Liver (tissue), 7 donors: ENCODE measurements at regions not wholly inside any gene's neighbourhood (a gene's known extent, or its start where the extent isn't known, plus 50 kb on each side); places are given as distances from the start of the nearest gene placed in this dataset.

Experiments used
- DNase-seq: peaks from one replicate; pipeline ENCODE4 v3.0.0-alpha.2; 2017; ENCODE audit warnings: low spot score
- H3K27ac ChIP-seq, 2 donors: one replicate each; pipeline ENCODE4 v1.7.0; 2013; ENCODE audit warnings: inconsistent platforms in 2 of 2, low read length in 2 of 2, control low read depth in 1 of 2, low read depth in 1 of 2, mild to moderate bottlenecking in 1 of 2
- H3K27me3 ChIP-seq, 4 donors: one replicate each; pipeline versions ENCODE4 v1.6.1 to v1.7.0; 2013; ENCODE audit warnings: low read length in 3 of 4, inconsistent platforms in 1 of 4, mild to moderate bottlenecking in 1 of 4, moderate library complexity in 1 of 4; ENCODE audit not compliant: control insufficient read depth in 4 of 4, insufficient read depth in 4 of 4
- H3K36me3 ChIP-seq, 4 donors: one replicate each; pipeline versions ENCODE4 v1.6.1 to v1.7.0; 2013; ENCODE audit warnings: low read length in 3 of 4, mild to moderate bottlenecking in 3 of 4, low read depth in 1 of 4, moderate library complexity in 1 of 4; ENCODE audit not compliant: control insufficient read depth in 4 of 4, insufficient read depth in 3 of 4
- H3K4me1 ChIP-seq, 4 donors: one replicate each; pipeline versions ENCODE4 v1.6.1 to v1.7.0; 2013; ENCODE audit warnings: low read length in 3 of 4, mild to moderate bottlenecking in 3 of 4, moderate library complexity in 1 of 4; ENCODE audit not compliant: control insufficient read depth in 4 of 4, insufficient read depth in 4 of 4
- H3K4me3 ChIP-seq, 3 donors: one replicate each; pipeline versions ENCODE4 v1.6.1 to v1.7.0; 2013; ENCODE audit warnings: low read length in 3 of 3, control low read depth in 1 of 3, low read depth in 1 of 3, mild to moderate bottlenecking in 1 of 3
- H3K9ac ChIP-seq, 2 donors: one replicate each; pipeline ENCODE4 v1.7.0; 2013; ENCODE audit warnings: low read length in 2 of 2, mild to moderate bottlenecking in 2 of 2, moderate library complexity in 2 of 2, control low read depth in 1 of 2, low read depth in 1 of 2
- H3K9me3 ChIP-seq, 4 donors: one replicate each; pipeline versions ENCODE4 v1.6.1 to v1.7.0; 2013; ENCODE audit warnings: low read length in 3 of 4; ENCODE audit not compliant: control insufficient read depth in 4 of 4
- FOXA1 ChIP-seq: IDR thresholded peaks from 2 replicates; pipeline ENCODE4 v1.6.1; 2016; ENCODE audit warnings: antibody characterized with exemption
- FOXA2 ChIP-seq: IDR thresholded peaks from 2 replicates; pipeline ENCODE4 v1.6.1; 2016; ENCODE audit warnings: antibody characterized with exemption
- HNF4A ChIP-seq, 2 donors: conservative IDR thresholded peaks; 2 replicates each; pipeline ENCODE4 v1.6.1; 2016; ENCODE audit warnings: antibody characterized with exemption in 2 of 2, mild to moderate bottlenecking in 2 of 2
- HNF4G ChIP-seq: IDR thresholded peaks from 2 replicates; pipeline ENCODE4 v1.6.1; 2016; ENCODE audit warnings: antibody characterized with exemption
- JUND ChIP-seq, 2 donors: IDR thresholded peaks; 2 replicates each; pipeline ENCODE4 v1.6.1; 2016; ENCODE audit warnings: antibody characterized with exemption in 2 of 2
- NR2F2 ChIP-seq: IDR thresholded peaks from 2 replicates; pipeline ENCODE4 v1.6.1; 2016; ENCODE audit warnings: antibody characterized with exemption
- RXRA ChIP-seq, 2 donors: IDR thresholded peaks; 2 replicates each; pipeline ENCODE4 v1.6.1; 2017 to 2018; ENCODE audit warnings: antibody characterized with exemption in 2 of 2, mild to moderate bottlenecking in 1 of 2
- YY1 ChIP-seq: IDR thresholded peaks from 2 replicates; pipeline ENCODE4 v1.6.1; 2016; ENCODE audit warnings: antibody characterized with exemption, mild to moderate bottlenecking
- WGBS: extraction: QIAGEN DNeasy Blood & Tissue Kit; methylation state at CpG from one replicate; pipeline ENCODE4 v1.1.7; 2013; 5-methylcytosine and 5-hydroxymethylcytosine counted together
- TF ChIP-seq, protein P1 (sequence below): IDR thresholded peaks from 2 replicates; pipeline ENCODE4 v1.6.1; 2016; ENCODE audit warnings: antibody characterized with exemption
- TF ChIP-seq, protein P2 (sequence below): IDR thresholded peaks from 2 replicates; pipeline ENCODE4 v1.6.1; 2016; ENCODE audit warnings: antibody characterized with exemption
- donor health status: healthy.
- donor health status: healthy.
- donor health status: healthy.
- donor health status: healthy.

DNA sequence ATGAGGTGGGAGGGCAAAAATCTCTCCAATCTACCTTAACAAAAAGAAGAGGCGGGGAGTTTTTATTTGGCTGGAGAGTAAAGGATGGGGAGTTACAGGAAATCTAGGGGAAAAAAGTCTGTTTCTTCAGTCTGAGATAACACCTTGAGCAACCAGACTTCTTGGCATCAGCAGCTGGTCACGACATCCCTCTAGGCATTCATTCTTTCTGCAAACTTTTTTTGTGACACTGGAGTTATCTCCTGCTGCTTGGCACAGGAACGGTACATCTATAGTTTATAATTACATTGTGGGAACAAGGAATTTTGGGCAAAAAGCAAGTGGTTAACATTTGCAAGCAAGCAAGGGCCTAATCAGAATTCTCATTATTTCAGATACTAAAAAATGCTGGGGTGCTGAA, 50.6 kb upstream of the IFNGR1 start (continued):
- TF ChIP-seq, protein P1, sequence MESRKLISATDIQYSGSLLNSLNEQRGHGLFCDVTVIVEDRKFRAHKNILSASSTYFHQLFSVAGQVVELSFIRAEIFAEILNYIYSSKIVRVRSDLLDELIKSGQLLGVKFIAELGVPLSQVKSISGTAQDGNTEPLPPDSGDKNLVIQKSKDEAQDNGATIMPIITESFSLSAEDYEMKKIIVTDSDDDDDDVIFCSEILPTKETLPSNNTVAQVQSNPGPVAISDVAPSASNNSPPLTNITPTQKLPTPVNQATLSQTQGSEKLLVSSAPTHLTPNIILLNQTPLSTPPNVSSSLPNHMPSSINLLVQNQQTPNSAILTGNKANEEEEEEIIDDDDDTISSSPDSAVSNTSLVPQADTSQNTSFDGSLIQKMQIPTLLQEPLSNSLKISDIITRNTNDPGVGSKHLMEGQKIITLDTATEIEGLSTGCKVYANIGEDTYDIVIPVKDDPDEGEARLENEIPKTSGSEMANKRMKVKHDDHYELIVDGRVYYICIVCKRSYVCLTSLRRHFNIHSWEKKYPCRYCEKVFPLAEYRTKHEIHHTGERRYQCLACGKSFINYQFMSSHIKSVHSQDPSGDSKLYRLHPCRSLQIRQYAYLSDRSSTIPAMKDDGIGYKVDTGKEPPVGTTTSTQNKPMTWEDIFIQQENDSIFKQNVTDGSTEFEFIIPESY, result no peak
- no peak for TF ChIP-seq FOXA2
- TF ChIP-seq RXRA (IDR thresholded peaks at IDR 0.05), result no peak

DNA sequence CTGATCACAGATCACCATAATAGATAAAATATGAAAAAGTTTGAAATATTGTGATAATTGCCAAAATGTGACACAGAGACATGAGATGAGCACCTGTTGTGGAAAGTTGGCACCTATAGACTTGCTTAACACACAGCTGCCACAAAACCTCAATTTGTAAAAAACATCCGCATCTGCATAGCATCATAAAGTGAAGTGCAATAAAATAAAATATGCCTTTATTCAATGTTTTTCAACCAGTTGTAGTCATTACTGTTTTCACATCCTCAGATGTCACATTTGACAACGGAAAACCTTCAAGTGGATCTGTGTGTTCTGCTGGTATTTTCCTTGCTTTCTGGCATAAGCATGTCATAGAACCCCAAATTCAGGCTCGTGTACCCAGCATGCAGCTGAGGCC, 50.2 kb upstream of the IFNGR1 start:
- 72% methylated on average over 3 of the region's 3 CpGs for WGBS
- Histone ChIP-seq H3K27ac (no peak overlapping the region), H3K9me3 (no peaks in the 10 kb centered on the region), H3K36me3 (no peaks in the 10 kb centered on the region), H3K4me1 (no peaks in the 10 kb centered on the region), H3K27me3 (no peaks in the 10 kb centered on the region), H3K4me3 (no peak overlapping the region), H3K9ac (no peak overlapping the region)
- no peak for TF ChIP-seq HNF4A (conservative IDR thresholded peaks at IDR 0.05)
- no peak for TF ChIP-seq JUND (IDR thresholded peaks at IDR 0.05)
- TF ChIP-seq NR2F2, result no peak
- TF ChIP-seq HNF4G, result no peak
- TF ChIP-seq, protein P2, sequence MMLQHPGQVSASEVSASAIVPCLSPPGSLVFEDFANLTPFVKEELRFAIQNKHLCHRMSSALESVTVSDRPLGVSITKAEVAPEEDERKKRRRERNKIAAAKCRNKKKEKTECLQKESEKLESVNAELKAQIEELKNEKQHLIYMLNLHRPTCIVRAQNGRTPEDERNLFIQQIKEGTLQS, result no peak
- no peak for TF ChIP-seq YY1
- no peak for TF ChIP-seq FOXA1
- no peak for DNase-seq
